Mesothelial cell of epicardium (in vitro differentiated cells): ENCODE measurements at regions not wholly inside any gene's neighbourhood (a gene's known extent, or its start where the extent isn't known, plus 50 kb on each side); places are given as distances from the start of the nearest gene placed in this dataset.

Experiments
- DNase-seq, 2 experiments: peaks; one replicate each; pipeline ENCODE4 v3.0.0; 2021; ENCODE audit warnings: low spot score in 2 of 2; ENCODE audit not compliant: unreplicated experiment in 2 of 2
- H3K27ac Mint-ChIP-seq: 2 replicates; pipeline ENCODE4 v1.8.0; 2021; ENCODE audit warnings: mixed read lengths
- H3K27me3 Mint-ChIP-seq: 2 replicates; pipeline ENCODE4 v1.8.0; 2021; ENCODE audit warnings: low read depth, mixed read lengths
- H3K36me3 Mint-ChIP-seq: 2 replicates; pipeline ENCODE4 v1.8.0; 2021; ENCODE audit warnings: mixed read lengths
- H3K4me1 Mint-ChIP-seq: 2 replicates; pipeline ENCODE4 v1.8.0; 2021; ENCODE audit warnings: mixed read lengths
- H3K4me3 Mint-ChIP-seq: 2 replicates; pipeline ENCODE4 v1.8.0; 2021; ENCODE audit warnings: mild to moderate bottlenecking, moderate library complexity, mixed read lengths
- H3K9me3 Mint-ChIP-seq: 2 replicates; pipeline ENCODE4 v1.8.0; 2021; ENCODE audit warnings: mixed read lengths
- TF ChIP-seq, protein P1 (sequence below): fragments of 200-600 bp; sonication (generic); IDR thresholded peaks from one replicate; pipeline ENCODE4 v1.5.0; 2021; ENCODE audit warnings: antibody characterized with exemption; ENCODE audit not compliant: unreplicated experiment

DNA sequence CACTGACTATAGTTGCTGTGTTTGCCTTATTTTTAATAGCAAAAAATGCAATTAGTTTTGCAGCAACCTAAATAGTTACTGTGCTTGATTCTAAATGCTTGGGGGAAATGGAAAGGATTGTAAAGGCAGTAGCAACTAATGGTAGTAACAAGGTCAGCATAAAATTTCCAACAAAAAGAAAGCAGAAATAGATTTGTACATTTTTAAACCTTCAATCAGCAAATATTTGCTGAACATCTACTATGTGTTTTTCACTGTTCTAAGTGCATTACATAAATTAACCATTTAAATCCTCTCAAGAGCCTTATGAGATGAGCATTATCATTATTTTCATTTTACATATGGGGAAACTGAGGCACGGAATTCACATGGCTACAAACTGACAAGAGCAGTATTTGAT lies 308.0 kb upstream of the UBE2E3 start:
- Mint-ChIP-seq H3K4me1 (peaks cover 12% of the 10 kb centered on the region), H3K27me3 (peaks cover 3% of the 10 kb centered on the region), H3K27ac (no peak overlapping the region), H3K9me3 (no peaks in the 10 kb centered on the region), H3K4me3 (no peak overlapping the region), H3K36me3 (no peaks in the 10 kb centered on the region)
- TF ChIP-seq, protein P1, sequence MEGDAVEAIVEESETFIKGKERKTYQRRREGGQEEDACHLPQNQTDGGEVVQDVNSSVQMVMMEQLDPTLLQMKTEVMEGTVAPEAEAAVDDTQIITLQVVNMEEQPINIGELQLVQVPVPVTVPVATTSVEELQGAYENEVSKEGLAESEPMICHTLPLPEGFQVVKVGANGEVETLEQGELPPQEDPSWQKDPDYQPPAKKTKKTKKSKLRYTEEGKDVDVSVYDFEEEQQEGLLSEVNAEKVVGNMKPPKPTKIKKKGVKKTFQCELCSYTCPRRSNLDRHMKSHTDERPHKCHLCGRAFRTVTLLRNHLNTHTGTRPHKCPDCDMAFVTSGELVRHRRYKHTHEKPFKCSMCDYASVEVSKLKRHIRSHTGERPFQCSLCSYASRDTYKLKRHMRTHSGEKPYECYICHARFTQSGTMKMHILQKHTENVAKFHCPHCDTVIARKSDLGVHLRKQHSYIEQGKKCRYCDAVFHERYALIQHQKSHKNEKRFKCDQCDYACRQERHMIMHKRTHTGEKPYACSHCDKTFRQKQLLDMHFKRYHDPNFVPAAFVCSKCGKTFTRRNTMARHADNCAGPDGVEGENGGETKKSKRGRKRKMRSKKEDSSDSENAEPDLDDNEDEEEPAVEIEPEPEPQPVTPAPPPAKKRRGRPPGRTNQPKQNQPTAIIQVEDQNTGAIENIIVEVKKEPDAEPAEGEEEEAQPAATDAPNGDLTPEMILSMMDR = no peak
- no peak for DNase-seq

DNA sequence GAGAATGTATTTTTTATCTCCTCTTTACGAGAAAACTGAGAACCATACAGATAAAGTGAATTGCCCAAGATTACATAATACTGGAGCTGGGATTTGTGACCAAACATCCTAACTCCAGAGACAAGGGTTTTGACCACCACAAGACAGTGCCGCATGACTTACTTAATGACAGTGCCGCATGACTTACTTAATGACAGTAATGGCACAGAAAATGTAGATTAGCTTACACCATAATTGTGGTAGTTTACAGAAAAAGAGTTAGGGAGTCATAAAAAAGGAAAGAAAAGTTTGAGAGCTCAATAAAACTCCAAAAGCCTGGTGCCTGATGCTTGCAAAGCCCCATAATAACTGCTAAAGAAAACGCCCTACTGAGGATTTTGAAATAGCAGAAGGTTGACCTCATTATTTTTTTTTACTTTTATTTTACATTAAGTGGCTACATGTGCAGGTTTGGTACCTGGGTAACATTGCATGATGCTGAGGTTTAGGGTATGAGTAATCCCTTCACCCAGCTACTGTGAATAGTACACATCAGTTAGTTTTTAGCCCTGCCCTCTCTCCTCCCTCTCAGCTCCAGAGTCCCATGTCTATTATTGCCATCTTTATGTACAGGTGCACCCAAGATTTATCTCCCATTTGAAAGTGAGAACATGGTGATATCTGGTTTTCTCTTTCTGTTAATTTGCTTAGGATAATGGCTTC lies 310.0 kb upstream of the UBE2E3 start:
- Mint-ChIP-seq H3K9me3 (peaks cover 3% of the 10 kb centered on the region), H3K36me3 (no peaks in the 10 kb centered on the region), H3K27me3 (peaks cover 3% of the 10 kb centered on the region), H3K4me1 (peaks cover 8% of the 10 kb centered on the region), H3K27ac (no peak overlapping the region), H3K4me3 (no peak overlapping the region)
- DNase-seq = no peak
- TF ChIP-seq, protein P1 = no peak

DNA sequence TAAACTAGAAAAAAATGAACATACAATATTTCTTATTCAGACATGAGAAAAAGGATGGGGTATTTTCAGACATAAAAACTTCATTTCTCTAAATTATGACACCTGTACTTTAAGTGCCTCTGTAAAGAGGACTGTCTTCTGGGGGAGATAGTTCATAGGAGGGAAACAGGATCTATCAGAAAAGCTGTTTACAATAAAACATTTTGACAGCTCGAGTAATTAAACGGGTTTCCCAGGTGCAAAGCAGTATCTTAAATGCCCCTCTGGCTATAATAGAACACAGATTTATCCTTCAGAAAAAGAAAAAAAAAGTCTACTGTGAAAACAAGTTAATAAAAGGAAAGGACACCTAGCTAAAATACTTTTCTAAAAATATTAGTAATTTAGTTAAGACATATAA lies 311.4 kb upstream of the UBE2E3 start:
- no peaks in the 10 kb centered on the region for H3K27me3 Mint-ChIP-seq
- DNase-seq = no peak
- no peaks in the 10 kb centered on the region for H3K36me3 Mint-ChIP-seq
- H3K9me3 Mint-ChIP-seq = peaks cover 3% of the 10 kb centered on the region
- H3K27ac Mint-ChIP-seq = no peak overlapping the region
- TF ChIP-seq, protein P1 = no peak
- peaks cover 8% of the 10 kb centered on the region for H3K4me1 Mint-ChIP-seq
- no peak overlapping the region for H3K4me3 Mint-ChIP-seq

DNA sequence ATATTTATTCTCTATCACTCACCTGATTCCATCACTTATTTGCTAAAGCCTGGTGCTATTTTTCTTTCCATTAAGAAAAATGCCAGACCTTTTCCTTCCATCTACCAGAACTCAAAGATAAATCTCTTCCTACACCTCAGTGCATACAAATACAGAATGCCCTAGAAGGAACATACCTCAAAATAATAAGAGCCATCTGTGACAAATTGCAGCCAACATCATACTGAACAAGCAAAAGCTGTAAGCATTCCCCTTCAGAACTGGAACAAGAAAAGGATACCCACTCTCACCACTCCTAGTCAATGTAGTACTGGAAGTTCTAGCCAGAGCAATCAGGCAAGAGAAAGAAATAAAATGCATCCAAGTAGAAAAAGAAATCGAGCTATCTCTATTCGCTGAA lies 315.9 kb upstream of the UBE2E3 start:
- no peaks in the 10 kb centered on the region for H3K36me3 Mint-ChIP-seq

DNA sequence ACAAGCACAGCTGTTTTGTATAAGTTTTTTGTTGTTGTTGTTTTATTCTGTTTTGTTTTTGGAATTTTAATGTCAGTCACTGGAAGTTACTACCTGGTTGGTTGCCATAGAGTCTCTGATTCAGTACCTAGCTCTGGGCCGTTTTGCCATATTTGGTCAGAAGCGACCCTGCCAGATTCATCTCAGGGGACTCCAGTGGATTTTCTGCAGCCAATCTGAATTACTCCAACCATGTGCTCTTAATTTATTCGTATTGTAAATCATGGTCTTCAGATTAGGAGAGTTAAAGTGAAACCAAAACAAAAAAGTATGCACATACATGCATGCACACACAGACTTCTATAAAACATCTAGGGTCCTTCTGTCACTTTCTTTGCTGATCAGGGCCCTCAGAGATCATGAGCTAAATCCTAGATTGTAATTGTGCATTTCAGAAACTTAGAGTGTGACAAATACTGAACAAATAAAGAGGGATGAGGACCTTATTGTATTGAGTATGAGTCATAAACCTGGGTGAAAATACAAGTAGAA lies 317.4 kb upstream of the UBE2E3 start:
- no peak overlapping the region for H3K4me3 Mint-ChIP-seq
- no peaks in the 10 kb centered on the region for H3K27me3 Mint-ChIP-seq
- peaks cover 3% of the 10 kb centered on the region for H3K9me3 Mint-ChIP-seq
- peaks cover 11% of the 10 kb centered on the region for H3K4me1 Mint-ChIP-seq
- no peak overlapping the region for H3K27ac Mint-ChIP-seq
- DNase-seq = no peak
- TF ChIP-seq, protein P1 = no peak
- no peaks in the 10 kb centered on the region for H3K36me3 Mint-ChIP-seq

More for the DNA sequence above, 315.9 kb upstream of the UBE2E3 start:
- peaks cover 16% of the 10 kb centered on the region for H3K4me1 Mint-ChIP-seq
- TF ChIP-seq, protein P1 = no peak
- DNase-seq = no peak
- H3K9me3 Mint-ChIP-seq = peaks cover 3% of the 10 kb centered on the region
- no peaks in the 10 kb centered on the region for H3K27me3 Mint-ChIP-seq
- H3K27ac Mint-ChIP-seq = no peak overlapping the region
- no peak overlapping the region for H3K4me3 Mint-ChIP-seq
